Neuronal stem cell (in vitro differentiated cells): ENCODE measurements at regions not wholly inside any gene's neighbourhood (a gene's known extent, or its start where the extent isn't known, plus 50 kb on each side); places are given as distances from the start of the nearest gene placed in this dataset.

Source experiments
- DNase-seq: peaks from one replicate; pipeline ENCODE4 v3.0.0-alpha.2; 2013; ENCODE audit warnings: low spot score
- H2AFZ ChIP-seq: one replicate; pipeline ENCODE4 v1.6.1; 2013; ENCODE audit warnings: mild to moderate bottlenecking, low read length, inconsistent platforms
- H2AK5ac ChIP-seq: 2 replicates; pipeline ENCODE4 v1.6.1; 2013; ENCODE audit warnings: low read depth, mild to moderate bottlenecking, inconsistent platforms, low read length, moderate library complexity, mixed read lengths
- H2BK120ac ChIP-seq: 2 replicates; pipeline ENCODE4 v1.6.1; 2013; ENCODE audit warnings: low read depth, mild to moderate bottlenecking, inconsistent platforms, low read length, moderate library complexity, mixed read lengths
- H2BK12ac ChIP-seq: one replicate; pipeline ENCODE4 v1.6.1; 2013; ENCODE audit warnings: low read length, inconsistent platforms
- H2BK15ac ChIP-seq: 2 replicates; pipeline ENCODE4 v1.6.1; 2013; ENCODE audit warnings: mild to moderate bottlenecking, low read length, inconsistent platforms, mixed read lengths
- H2BK5ac ChIP-seq: one replicate; pipeline ENCODE4 v1.6.1; 2013; ENCODE audit warnings: inconsistent platforms, mild to moderate bottlenecking, low read length, moderate library complexity
- H3K14ac ChIP-seq: one replicate; pipeline ENCODE4 v1.6.1; 2013; ENCODE audit warnings: low read length, inconsistent platforms
- H3K18ac ChIP-seq: 2 replicates; pipeline ENCODE4 v1.6.1; 2013; ENCODE audit warnings: low read length, inconsistent platforms
- H3K23ac ChIP-seq: 2 replicates; pipeline ENCODE4 v1.6.1; 2013; ENCODE audit warnings: low read depth, mild to moderate bottlenecking, mixed read lengths, low read length, inconsistent platforms; ENCODE audit not compliant: poor library complexity
- H3K27ac ChIP-seq: replicated peaks from 3 replicates; pipeline ENCODE4 v1.5.1; 2013; ENCODE audit warnings: low read length, inconsistent platforms
- H3K27me3 ChIP-seq, 3 experiments: 2 replicates each; pipeline ENCODE4 v1.6.1; 2013; ENCODE audit warnings: low read length in 3 of 3, mild to moderate bottlenecking in 2 of 3, inconsistent platforms in 1 of 3, low read depth in 1 of 3, mixed read lengths in 1 of 3, moderate library complexity in 1 of 3; ENCODE audit not compliant: control insufficient read depth in 3 of 3, insufficient read depth in 3 of 3
- H3K36me3 ChIP-seq, 2 donors: replicated peaks in 1 of 2; 2 replicates each; pipeline ENCODE4 v1.6.1; 2013; ENCODE audit warnings: low read length in 2 of 2; ENCODE audit not compliant: control insufficient read depth in 2 of 2, insufficient read depth in 2 of 2
- H3K4ac ChIP-seq: 2 replicates; pipeline ENCODE4 v1.6.1; 2013; ENCODE audit warnings: inconsistent platforms, mild to moderate bottlenecking, low read length, moderate library complexity
- H3K4me1 ChIP-seq, 2 donors: 1 replicate in 1 of 2; 2 replicates in 1 of 2; pipeline ENCODE4 v1.6.1; 2013; ENCODE audit warnings: low read length in 2 of 2, low read depth in 1 of 2; ENCODE audit not compliant: control insufficient read depth in 2 of 2, insufficient read depth in 1 of 2
- H3K4me2 ChIP-seq: one replicate; pipeline ENCODE4 v1.6.1; 2013; ENCODE audit warnings: mild to moderate bottlenecking, low read length, inconsistent platforms; ENCODE audit not compliant: insufficient read depth, poor library complexity, severe bottlenecking
- H3K4me3 ChIP-seq, 2 donors: 2 replicates each; pipeline ENCODE4 v1.5.1; 2013; ENCODE audit warnings: low read length in 2 of 2, mild to moderate bottlenecking in 2 of 2, inconsistent platforms in 1 of 2, moderate library complexity in 1 of 2
- H3K79me1 ChIP-seq: one replicate; pipeline ENCODE4 v1.6.1; 2013; ENCODE audit warnings: low read depth, mild to moderate bottlenecking, inconsistent platforms, low read length, moderate library complexity
- H3K9ac ChIP-seq: one replicate; pipeline ENCODE4 v1.6.1; 2013; ENCODE audit warnings: mild to moderate bottlenecking, low read depth, low read length, inconsistent platforms; ENCODE audit not compliant: poor library complexity
- H3K9me3 ChIP-seq, 2 donors: replicated peaks in 1 of 2; 2 replicates each; pipeline versions ENCODE3 to v1.6.1; 2013; ENCODE audit warnings: low read length in 2 of 2, mild to moderate bottlenecking in 2 of 2, inconsistent platforms in 1 of 2, low read depth in 1 of 2, mixed read lengths in 1 of 2, moderate library complexity in 1 of 2; ENCODE audit not compliant: control insufficient read depth in 2 of 2, insufficient read depth in 1 of 2
- H4K8ac ChIP-seq: one replicate; pipeline ENCODE4 v1.6.1; 2013; ENCODE audit warnings: low read depth, mild to moderate bottlenecking, inconsistent platforms, low read length, moderate library complexity
- H4K91ac ChIP-seq: one replicate; pipeline ENCODE4 v1.6.1; 2013; ENCODE audit warnings: low read length, low read depth, mild to moderate bottlenecking, inconsistent platforms; ENCODE audit not compliant: poor library complexity
- WGBS, 2 donors: extraction: QIAGEN DNeasy Blood & Tissue Kit; methylation state at CpG; one replicate each; pipeline ENCODE4 v1.1.7; 2013; ENCODE audit warnings: missing lambda C conversion rate in 2 of 2, mixed read lengths in 1 of 2; ENCODE audit not compliant: insufficient read length in 2 of 2, insufficient replicate concordance in 1 of 2; ENCODE audit errors: extremely low coverage in 2 of 2; 5-methylcytosine and 5-hydroxymethylcytosine counted together

GRCh38 chr5:171585981-171586380 lies 166.5 kb downstream of the FGF18 start:
- no peaks in the 10 kb centered on the region for H3K36me3 ChIP-seq
- DNase-seq, result no peak
- peaks cover 0 to 2% of the 10 kb centered on the region in 2 donors for H3K9me3 ChIP-seq
- peaks cover under 1 to 3% of the 10 kb centered on the region in 2 donors for H3K4me1 ChIP-seq
- H3K4ac ChIP-seq, result no peak overlapping the region
- H2AFZ ChIP-seq, result no peak overlapping the region
- no peak overlapping the region for H3K18ac ChIP-seq
- H3K9ac ChIP-seq, result peak overlapping the region; percentile 64
- no peak overlapping the region for H2BK120ac ChIP-seq
- H3K23ac ChIP-seq, result no peak overlapping the region
- no peak overlapping the region for H2BK5ac ChIP-seq
- H3K4me3 ChIP-seq, result no peak overlapping the region
- H2BK12ac ChIP-seq, result no peak overlapping the region
- no peak overlapping the region for H2BK15ac ChIP-seq
- H3K27ac ChIP-seq, result no peak overlapping the region
- H3K14ac ChIP-seq, result no peak overlapping the region
- H3K4me2 ChIP-seq, result no peak overlapping the region
- no CpG with 5 or more reads among the region's 9 CpGs for WGBS, 2 donors
- no peak overlapping the region for H4K91ac ChIP-seq
- H3K27me3 ChIP-seq, result no peaks in the 10 kb centered on the region
- H2AK5ac ChIP-seq, result no peak overlapping the region
- no peaks in the 10 kb centered on the region for H3K79me1 ChIP-seq
- no peak overlapping the region for H4K8ac ChIP-seq

DNA sequence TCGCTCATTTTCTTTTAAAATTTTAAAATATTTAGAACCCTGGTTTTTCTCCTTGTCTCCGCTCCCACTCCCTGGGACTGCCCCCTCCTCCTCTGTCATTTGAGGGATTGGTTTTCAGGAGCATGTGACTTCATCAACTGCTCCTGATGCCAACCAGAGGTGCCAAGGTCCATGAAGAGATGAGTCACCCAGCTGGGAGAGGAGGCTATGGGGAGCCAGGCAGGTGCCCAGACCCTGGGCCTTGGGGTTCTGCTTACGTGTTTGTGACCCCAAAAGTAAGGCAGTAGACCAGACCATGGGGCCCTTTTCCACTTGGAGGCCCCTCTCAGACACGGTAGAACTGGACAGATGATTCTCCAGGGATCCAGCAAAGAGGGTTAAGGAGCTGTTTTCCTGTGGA lies 167.0 kb downstream of the FGF18 start:
- Histone ChIP-seq H2AFZ (no peak overlapping the region), H2BK15ac (no peak overlapping the region), H3K9ac (no peak overlapping the region), H3K4me3 (no peak overlapping the region), H3K36me3 (no peaks in the 10 kb centered on the region), H3K23ac (no peak overlapping the region), H3K18ac (peak overlapping the region; percentile 3), H3K9me3 (peaks cover 0 to 2% of the 10 kb centered on the region in 2 donors), H3K27ac (no peak overlapping the region), H3K27me3 (no peaks in the 10 kb centered on the region), H2BK120ac (no peak overlapping the region), H3K79me1 (no peaks in the 10 kb centered on the region), H2BK5ac (no peak overlapping the region), H4K91ac (no peak overlapping the region), H2BK12ac (no peak overlapping the region), H3K4ac (no peak overlapping the region), H3K4me1 (peaks cover 0 to 3% of the 10 kb centered on the region in 2 donors), H4K8ac (no peak overlapping the region), H3K14ac (no peak overlapping the region), H3K4me2 (no peak overlapping the region), H2AK5ac (no peak overlapping the region)
- WGBS, 2 donors, result no CpG with 5 or more reads among the region's 4 CpGs
- no peak for DNase-seq

DNA sequence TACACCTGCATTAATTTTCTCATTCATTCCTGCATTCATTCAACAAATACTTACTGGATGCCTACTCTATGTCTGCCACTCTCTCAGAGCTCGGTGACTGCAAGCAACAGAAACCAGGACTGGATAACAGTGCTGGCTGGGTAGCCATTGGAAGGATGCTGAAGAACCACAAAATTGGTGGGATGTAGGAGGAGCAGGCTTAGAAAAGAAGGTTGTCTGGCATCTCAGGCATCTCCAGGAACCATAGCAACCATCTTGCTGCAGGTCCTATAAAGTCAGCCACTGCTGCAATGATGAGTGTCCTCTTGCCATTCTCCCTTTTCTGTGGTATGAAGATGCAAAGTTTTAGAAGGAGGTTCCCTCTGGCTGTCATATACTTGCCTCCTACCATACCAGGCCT lies 168.6 kb downstream of the FGF18 start:
- H2BK15ac ChIP-seq, result no peak overlapping the region
- H3K4me1 ChIP-seq, result peaks cover 0 to 3% of the 10 kb centered on the region in 2 donors
- H2BK12ac ChIP-seq, result no peak overlapping the region
- no peak overlapping the region for H3K9ac ChIP-seq
- H3K27ac ChIP-seq, result no peak overlapping the region
- H3K27me3 ChIP-seq, result no peaks in the 10 kb centered on the region
- no peak for DNase-seq
- no peak overlapping the region for H3K4me3 ChIP-seq
- H3K79me1 ChIP-seq, result no peaks in the 10 kb centered on the region
- H3K18ac ChIP-seq, result no peak overlapping the region
- H4K8ac ChIP-seq, result no peak overlapping the region
- no peak overlapping the region for H2AK5ac ChIP-seq
- no peak overlapping the region for H3K4ac ChIP-seq
- H3K36me3 ChIP-seq, result no peaks in the 10 kb centered on the region
- H3K23ac ChIP-seq, result no peak overlapping the region
- no peak overlapping the region for H2BK120ac ChIP-seq
- peaks cover 0 to 2% of the 10 kb centered on the region in 2 donors for H3K9me3 ChIP-seq
- no peak overlapping the region for H3K4me2 ChIP-seq
- no peak overlapping the region for H2BK5ac ChIP-seq
- no peak overlapping the region for H2AFZ ChIP-seq
- H3K14ac ChIP-seq, result no peak overlapping the region
- WGBS, 2 donors, result no CpG with 5 or more reads among the region's 1 CpG
- H4K91ac ChIP-seq, result no peak overlapping the region

DNA sequence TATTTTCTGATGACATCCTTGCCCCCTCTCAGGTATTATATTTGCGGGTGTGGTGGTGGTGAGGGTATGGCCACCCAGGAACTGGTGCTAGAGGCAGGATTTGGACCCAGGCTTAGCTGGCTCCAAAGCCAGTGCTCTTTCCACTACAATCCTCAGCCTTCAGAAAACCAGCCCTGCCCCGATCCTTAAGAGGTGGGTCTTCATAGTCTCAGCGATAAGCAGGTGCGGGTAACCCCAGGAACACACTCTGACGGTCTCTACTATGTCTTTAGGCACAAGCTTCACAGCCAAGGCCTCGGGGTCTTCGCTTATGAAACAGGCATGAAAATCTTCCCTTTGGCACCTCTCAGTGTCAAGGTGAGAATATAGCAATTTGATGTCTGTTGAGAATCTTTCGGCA lies 169.3 kb downstream of the FGF18 start:
- Histone ChIP-seq H2BK5ac (no peak overlapping the region), H2AK5ac (no peak overlapping the region), H2BK15ac (no peak overlapping the region), H2BK120ac (no peak overlapping the region), H3K79me1 (no peaks in the 10 kb centered on the region), H3K27ac (no peak overlapping the region), H2AFZ (no peak overlapping the region), H3K4ac (no peak overlapping the region), H4K91ac (no peak overlapping the region), H2BK12ac (no peak overlapping the region), H3K4me2 (no peak overlapping the region), H3K4me3 (no peak overlapping the region), H3K9ac (no peak overlapping the region), H3K14ac (no peak overlapping the region), H3K4me1 (peaks cover 0 to 3% of the 10 kb centered on the region in 2 donors), H3K27me3 (no peaks in the 10 kb centered on the region), H3K23ac (no peak overlapping the region), H4K8ac (no peak overlapping the region), H3K36me3 (no peaks in the 10 kb centered on the region), H3K18ac (no peak overlapping the region), H3K9me3 (peaks cover 0 to 2% of the 10 kb centered on the region in 2 donors)
- no CpG with 5 or more reads among the region's 8 CpGs for WGBS, 2 donors
- DNase-seq, result no peak
